Ureter (tissue), 1 donor: ENCODE measurements at regions not wholly inside any gene's neighbourhood (a gene's known extent, or its start where the extent isn't known, plus 50 kb on each side); places are given as distances from the start of the nearest gene placed in this dataset.

Source experiments
- DNase-seq: peaks from one replicate; pipeline ENCODE4 v3.0.0-alpha.2; 2020; ENCODE audit warnings: low spot score
- donor health status: DM: yes; HTN: yes; CAD: no.

GRCh38 chr13:34805347-34805746, 136.7 kb upstream of the NBEA start:
- DNase-seq = no peak

DNA sequence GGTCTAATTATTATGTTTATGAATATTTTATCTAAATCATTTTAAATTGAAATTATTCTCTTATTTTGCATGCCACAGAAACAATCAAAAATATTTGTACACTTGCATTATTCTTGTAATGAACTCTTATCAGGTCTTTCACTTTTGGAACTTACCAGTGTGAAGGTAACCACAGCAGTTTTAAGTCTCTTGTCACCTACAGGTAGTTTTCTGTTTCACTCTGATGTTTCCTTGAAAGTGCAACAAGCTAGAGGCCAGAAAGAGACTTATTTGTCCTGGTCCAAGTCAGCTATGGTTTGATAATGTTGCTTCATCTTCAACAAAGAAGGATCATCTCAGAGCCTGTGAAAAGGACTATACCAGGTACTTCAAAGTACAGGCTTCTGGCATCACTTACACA, 133.4 kb upstream of the NBEA start:
- no peak for DNase-seq

DNA sequence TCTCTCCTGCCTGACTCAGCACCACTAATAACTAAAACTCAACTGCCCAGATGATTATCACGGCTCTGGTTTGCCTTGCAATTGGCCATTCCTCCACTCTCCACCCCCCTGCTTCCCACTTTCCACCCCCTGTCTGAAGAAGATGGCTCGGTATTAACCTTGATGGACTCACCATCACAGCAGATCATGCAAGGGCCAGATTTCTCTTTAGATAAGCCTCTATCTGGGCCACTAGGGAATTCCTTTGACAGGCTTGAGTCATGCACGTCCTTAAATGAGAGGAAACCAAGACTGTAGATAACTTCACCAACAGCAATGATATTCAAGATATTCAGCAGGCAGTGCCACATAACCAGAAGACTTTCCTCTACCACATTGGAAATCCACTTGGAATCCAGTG, 131.1 kb upstream of the NBEA start:
- DNase-seq = no peak

- DNase-seq = no peak
Observed at GRCh38 chr13:34815526-34815925, 126.5 kb upstream of the NBEA start.

- DNase-seq = no peak
Observed at GRCh38 chr13:34816245-34816884, 125.7 kb upstream of the NBEA start.

DNA sequence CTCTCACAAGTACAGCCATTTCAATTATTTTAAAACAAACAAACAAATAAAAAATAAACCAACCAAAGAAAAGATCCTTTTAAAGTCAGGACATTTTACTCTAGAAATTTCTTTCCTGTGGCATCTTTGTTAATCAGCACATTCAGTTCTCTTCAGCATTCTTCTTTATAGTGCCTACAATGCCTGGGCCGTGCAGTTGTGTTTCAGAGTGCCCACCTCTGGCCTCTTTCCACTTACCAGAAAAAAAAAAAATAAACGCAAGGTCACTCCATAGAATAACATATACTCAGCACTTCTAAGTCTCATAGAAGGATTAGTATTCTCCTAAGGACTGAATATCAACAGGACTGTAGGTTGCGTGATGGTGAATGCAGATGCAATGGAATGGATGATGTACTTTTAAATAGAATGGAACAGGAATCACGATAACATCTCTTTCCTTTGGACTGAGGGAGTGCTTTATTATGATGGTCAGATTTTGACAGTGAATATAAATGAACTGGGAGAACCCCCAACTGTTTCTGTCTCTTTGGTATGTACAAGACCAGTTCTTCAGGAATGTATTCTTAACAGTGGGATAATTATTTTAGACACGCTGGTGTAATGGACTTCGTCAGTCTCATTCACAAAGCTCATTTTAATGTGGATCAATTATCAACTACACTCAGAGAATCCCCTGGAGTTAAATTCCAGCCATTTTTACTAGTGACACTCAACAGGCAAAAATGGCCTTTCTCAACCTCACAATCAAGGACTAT, 125.0 kb upstream of the NBEA start:
- DNase-seq = no peak

GRCh38 chr13:34822650-34823049, 119.4 kb upstream of the NBEA start:
- DNase-seq = no peak

DNA sequence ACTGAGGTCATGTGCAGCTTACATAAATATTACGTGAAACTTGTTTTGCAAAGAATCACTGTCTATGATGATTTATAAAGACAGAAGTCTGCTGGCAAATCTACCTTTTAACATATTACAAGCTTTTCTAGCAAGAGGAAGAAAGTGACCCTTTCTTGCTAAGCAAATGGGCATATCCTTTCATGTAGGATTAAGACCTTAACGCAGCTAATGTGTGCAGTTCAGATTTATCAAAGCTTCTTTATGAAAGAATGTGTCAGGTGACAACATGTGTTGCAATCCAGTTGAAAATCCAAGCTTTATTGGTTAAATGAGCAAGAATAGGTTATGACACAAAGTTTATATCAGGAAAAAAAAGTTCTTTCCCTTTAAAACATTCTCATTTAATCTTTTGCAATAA, 115.6 kb upstream of the NBEA start:
- no peak for DNase-seq

GRCh38 chr13:34833562-34834182, 108.4 kb upstream of the NBEA start:
- DNase-seq = no peak

GRCh38 chr13:34842466-34842865, 99.6 kb upstream of the NBEA start:
- no peak for DNase-seq

GRCh38 chr13:34847766-34848165, 94.3 kb upstream of the NBEA start:
- no peak for DNase-seq

- no peak for DNase-seq
Observed at GRCh38 chr13:34849406-34849805, 92.7 kb upstream of the NBEA start.

DNA sequence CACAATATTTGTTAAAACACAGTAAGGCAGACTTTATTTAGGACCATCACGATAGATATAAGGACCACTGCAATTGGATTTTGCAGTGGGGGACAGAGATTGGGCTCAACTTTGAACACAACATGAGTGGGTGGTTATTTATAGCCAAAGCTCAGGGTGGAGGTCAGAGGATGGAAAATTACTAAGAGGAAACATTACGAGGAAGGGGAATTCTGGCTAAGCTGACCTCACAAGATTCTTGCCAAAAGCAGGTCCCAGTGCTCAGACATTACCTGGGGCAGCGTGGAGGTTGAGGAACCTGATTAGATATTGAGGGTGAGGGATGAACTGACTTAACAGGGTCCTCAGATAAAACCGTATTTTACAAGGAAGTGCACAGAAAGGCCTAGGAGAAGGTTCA, 88.9 kb upstream of the NBEA start:
- DNase-seq = no peak

DNA sequence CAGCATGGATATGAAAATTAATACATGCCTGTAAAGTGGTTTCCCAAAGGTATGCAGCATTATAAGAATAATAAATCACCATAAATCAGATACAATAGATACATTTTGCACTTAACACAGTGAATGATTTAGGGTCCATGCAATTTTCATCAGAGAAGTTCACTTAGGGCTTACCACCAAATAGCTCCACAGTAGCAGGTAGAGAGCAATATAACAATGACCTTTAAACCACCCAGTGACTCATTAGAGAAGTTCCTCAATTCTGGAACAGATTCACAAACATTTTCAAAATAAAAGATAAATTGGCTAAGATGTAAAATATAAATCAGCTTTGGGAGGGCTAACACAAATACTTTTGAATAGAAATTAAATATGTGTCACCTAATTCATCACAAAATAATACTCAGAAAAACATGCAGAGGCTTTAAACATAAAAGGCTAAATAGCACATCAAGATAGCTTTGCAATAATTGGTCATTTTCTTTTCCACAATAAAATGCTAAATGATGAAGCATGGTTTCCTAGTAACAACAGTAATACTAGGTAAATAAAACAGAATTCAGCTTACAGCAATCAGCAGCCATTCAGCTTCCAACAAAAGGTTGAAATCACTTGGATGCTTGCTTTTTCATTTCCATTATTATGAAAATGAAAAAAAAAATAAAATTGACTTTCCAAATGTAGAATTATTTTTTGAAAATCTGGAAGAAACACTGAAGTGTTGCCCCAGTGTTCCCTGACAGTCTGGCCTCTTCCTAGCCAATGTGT, 84.3 kb upstream of the NBEA start:
- DNase-seq = no peak

DNA sequence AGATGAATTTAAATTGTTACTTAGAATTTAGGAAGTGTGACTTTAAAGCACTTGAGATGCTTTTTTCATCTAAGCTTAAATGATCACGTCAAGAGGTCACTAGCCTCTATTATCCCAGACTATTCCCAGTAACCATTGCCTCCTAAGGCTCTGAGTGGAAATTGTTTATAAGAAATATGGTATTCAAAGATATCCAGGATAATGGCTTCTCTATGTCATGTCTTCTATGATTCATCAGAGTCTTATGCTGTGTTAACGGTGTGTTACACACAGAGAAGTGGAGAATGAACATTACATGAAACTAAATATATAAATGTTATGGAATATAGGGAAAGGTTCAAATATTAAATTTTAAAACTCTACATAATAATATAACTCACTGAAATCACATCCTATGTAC, 79.8 kb upstream of the NBEA start:
- DNase-seq = no peak

- DNase-seq = no peak
Observed at GRCh38 chr13:34862716-34863115, 79.4 kb upstream of the NBEA start.

GRCh38 chr13:34863360-34864135, 78.5 kb upstream of the NBEA start:
- DNase-seq = no peak

GRCh38 chr13:34864671-34865070, 77.4 kb upstream of the NBEA start:
- DNase-seq = no peak

DNA sequence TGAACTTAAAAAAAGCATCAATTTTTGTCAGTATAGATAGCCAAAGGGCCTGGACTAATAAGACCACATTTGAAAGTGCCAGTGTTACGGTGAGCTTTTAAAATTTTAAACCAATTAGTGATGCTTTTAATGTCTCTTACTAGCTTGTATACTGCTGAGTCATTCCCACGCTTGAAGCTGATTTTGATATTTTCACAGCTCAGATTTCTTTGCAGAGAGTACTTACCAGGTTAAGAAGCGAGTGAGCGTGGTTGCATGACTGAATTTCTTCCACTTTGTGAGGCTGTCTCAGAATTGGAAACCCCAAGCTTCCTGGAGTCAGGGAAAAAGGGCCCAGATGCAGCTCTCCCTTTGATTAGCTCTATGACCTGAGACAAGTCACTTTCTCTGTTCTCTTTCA, 74.5 kb upstream of the NBEA start:
- DNase-seq = no peak

GRCh38 chr13:34868733-34869132, 73.3 kb upstream of the NBEA start:
- no peak for DNase-seq

- no peak for DNase-seq
Observed at GRCh38 chr13:34869696-34870095, 72.4 kb upstream of the NBEA start.

DNA sequence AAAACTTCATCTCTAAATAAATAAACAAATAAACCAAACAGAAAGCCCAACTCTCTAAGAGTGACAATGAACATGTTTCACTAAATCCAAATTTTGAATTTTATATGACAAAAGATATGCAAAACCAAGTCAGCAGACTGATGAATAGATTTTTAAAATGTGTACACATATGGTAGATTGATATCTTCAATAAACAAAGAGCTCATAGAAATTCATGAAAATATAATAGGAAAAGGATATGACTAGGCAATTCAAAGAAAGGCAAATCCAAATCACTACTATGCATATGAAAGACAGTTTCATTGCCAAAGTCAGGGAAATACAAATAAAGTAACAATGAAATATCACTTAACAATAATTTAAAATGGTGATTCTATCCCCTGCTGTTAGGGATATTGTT, 63.7 kb upstream of the NBEA start:
- no peak for DNase-seq
